GM12872 (cell line): ENCODE measurements at regions not wholly inside any gene's neighbourhood (a gene's known extent, or its start where the extent isn't known, plus 50 kb on each side); places are given as distances from the start of the nearest gene placed in this dataset.

Source experiments
- CTCF ChIP-seq: IDR thresholded peaks from 3 replicates; pipeline ENCODE4 v1.5.1; 2011; ENCODE audit warnings: low read depth, mild to moderate bottlenecking, low read length, moderate library complexity; ENCODE audit not compliant: insufficient read depth

- no peak for TF ChIP-seq CTCF
Observed at GRCh38 chr3:117995842-117996437, 1038.7 kb downstream of the IGSF11 start.

- TF ChIP-seq CTCF, result peak; percentile 96
Observed at GRCh38 chr3:117997201-117998049, 1037.2 kb downstream of the IGSF11 start.

- TF ChIP-seq CTCF, result no peak
Observed at GRCh38 chr3:117998071-117998470, 1036.6 kb downstream of the IGSF11 start.

- no peak for TF ChIP-seq CTCF
Observed at GRCh38 chr3:118000219-118000618, 1034.4 kb downstream of the IGSF11 start.

- TF ChIP-seq CTCF, result no peak
Observed at GRCh38 chr3:118001380-118001779, 1033.3 kb downstream of the IGSF11 start.

GRCh38 chr3:118011910-118012309, 1022.7 kb downstream of the IGSF11 start:
- TF ChIP-seq CTCF, result no peak

- TF ChIP-seq CTCF, result no peak
Observed at GRCh38 chr3:118029049-118029448, 1005.6 kb downstream of the IGSF11 start.
